ENCODE measurements at regions not wholly inside any gene's neighbourhood (a gene's known extent, or its start where the extent isn't known, plus 50 kb on each side); places are given as distances from the start of the nearest gene placed in this dataset.
A peak's percentile ranks its signal among the peaks of the same experiment; 100 is the strongest.

DNA sequence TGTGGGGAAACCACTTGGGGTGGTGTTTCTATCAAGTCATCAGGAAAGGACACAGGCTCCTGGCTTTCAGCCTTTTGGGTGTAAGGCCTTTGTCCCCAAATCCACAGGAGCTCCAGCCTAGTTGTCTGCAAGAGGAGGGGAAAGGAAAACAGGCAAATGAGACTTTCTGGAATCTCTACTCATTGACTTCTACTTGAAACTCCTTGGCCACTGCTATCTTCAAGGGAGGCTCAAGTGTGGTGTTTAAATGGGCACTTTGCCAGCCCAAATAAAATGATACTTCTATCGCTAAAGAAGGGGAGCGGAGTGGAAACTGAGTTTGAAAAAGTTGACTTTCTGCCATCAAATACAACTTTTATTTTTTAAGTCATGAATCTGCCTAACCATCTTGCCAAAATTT lies 445.9 kb upstream of the RGS6 start:
- no peak for DNase-seq (ENCODE audit: low read depth)
- Histone ChIP-seq H3K4me1 (ENCODE audit: control insufficient read depth, insufficient read depth, low read length) (peaks cover 32% of the 10 kb centered on the region), H3K27me3 (replicated peaks; ENCODE audit: control insufficient read depth, insufficient read depth, low read length) (no peaks in the 10 kb centered on the region), H3K9me3 (ENCODE audit: control insufficient read depth, low read length) (no peaks in the 10 kb centered on the region), H3K4me3 (ENCODE audit: low read length) (no peak overlapping the region), H3K36me3 (ENCODE audit: control insufficient read depth, insufficient read depth, low read length, severe bottlenecking) (no peaks in the 10 kb centered on the region), H3K9ac (ENCODE audit: low read length) (no peak overlapping the region)

DNA sequence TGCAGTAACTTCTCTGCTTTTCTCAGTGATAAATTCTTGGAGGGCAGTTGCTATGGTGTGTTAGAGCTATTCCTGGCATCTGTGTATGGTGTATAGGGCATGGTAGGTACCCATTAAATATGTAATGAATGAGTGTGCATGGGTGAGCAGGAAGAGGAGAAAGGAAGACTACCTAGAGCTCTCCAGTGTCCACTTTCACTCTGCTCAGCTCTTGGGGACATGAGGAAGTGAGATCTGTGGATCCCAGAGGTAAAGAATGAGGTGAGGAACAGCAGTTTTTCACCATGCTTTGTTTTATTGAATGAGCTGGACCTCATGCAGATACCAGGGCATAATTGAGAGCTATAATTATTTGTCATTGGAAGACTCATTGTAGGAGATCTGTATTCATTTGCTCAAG lies 444.8 kb upstream of the RGS6 start:
- Histone ChIP-seq H3K36me3 (ENCODE audit: control insufficient read depth, insufficient read depth, low read length, severe bottlenecking) (no peaks in the 10 kb centered on the region), H3K4me1 (ENCODE audit: control insufficient read depth, insufficient read depth, low read length) (peaks cover 33% of the 10 kb centered on the region), H3K4me3 (ENCODE audit: low read length) (no peak overlapping the region), H3K9ac (ENCODE audit: low read length) (no peak overlapping the region), H3K27me3 (replicated peaks; ENCODE audit: control insufficient read depth, insufficient read depth, low read length) (no peaks in the 10 kb centered on the region), H3K9me3 (ENCODE audit: control insufficient read depth, low read length) (no peaks in the 10 kb centered on the region)
- no peak for DNase-seq (ENCODE audit: low read depth)

DNA sequence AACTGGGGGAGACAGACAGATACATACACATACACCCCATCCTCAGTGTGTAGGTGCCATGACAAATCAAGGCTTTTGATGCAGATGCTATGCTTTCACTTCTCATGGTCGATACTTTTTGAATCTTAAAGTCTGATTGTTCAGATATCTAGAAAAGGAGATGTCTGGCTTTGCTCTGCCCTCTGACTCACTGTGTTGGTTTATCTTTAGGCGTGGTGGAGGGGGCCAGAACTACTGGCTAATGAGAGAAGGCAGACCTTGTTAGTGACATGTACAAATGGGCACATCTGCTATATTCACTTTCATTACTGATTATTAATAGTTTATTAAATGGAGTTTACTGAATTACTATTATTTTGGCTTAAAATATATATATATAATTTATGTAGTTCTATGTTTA lies 444.3 kb upstream of the RGS6 start:
- Histone ChIP-seq H3K9ac (ENCODE audit: low read length) (no peak overlapping the region), H3K9me3 (ENCODE audit: control insufficient read depth, low read length) (no peaks in the 10 kb centered on the region), H3K4me3 (ENCODE audit: low read length) (no peak overlapping the region), H3K4me1 (ENCODE audit: control insufficient read depth, insufficient read depth, low read length) (peaks cover 29% of the 10 kb centered on the region), H3K27me3 (replicated peaks; ENCODE audit: control insufficient read depth, insufficient read depth, low read length) (no peaks in the 10 kb centered on the region), H3K36me3 (ENCODE audit: control insufficient read depth, insufficient read depth, low read length, severe bottlenecking) (no peaks in the 10 kb centered on the region)
- peak; percentile 57 for DNase-seq (ENCODE audit: low read depth)

DNA sequence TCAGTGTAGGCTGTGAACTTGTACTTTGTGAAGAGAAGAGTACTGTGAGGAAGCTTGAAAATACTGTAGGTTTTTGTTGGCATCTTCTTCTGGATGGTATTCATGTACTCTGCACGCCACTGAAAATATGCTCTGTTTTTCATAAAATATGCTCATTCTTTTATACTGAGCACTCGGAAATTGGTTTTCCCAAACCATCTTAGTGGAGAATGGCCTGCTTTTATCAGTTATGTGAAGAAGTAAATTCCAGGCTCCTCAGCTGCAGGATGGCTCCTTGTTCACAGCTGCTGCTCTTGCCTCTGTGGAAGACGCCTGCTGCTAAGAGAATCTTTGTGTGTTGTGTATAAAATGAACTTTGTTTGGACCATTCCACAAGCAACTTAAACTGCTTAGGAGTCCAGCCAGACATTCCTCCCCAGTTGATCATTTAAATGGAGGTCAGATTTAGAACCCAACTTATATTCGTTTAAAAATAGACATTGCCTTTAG lies 443.5 kb upstream of the RGS6 start:
- Histone ChIP-seq H3K27me3 (replicated peaks; ENCODE audit: control insufficient read depth, insufficient read depth, low read length) (no peaks in the 10 kb centered on the region), H3K36me3 (ENCODE audit: control insufficient read depth, insufficient read depth, low read length, severe bottlenecking) (no peaks in the 10 kb centered on the region), H3K4me3 (ENCODE audit: low read length) (no peak overlapping the region), H3K4me1 (ENCODE audit: control insufficient read depth, insufficient read depth, low read length) (peaks cover 27% of the 10 kb centered on the region), H3K9ac (ENCODE audit: low read length) (no peak overlapping the region), H3K9me3 (ENCODE audit: control insufficient read depth, low read length) (no peaks in the 10 kb centered on the region)
- DNase-seq (ENCODE audit: low read depth) = peak; percentile 80

DNA sequence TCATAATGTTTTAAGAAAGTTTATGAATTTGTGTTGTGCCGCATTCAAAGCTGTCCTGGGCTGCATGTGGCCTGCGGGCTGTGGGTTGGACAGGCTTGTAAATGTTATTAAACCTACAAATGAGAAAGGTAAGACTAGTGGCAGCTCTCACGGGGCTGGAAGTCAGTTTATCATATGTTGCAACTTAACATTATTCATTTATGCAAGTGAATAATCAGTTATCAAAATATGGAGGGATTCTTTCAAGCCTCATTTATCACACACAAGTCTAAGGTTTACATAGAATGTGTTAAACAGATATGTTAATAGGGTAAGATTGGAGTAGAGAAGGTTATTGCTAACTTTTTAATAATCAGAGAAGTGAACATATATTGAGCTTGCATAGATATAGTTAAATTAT lies 442.5 kb upstream of the RGS6 start:
- H3K9me3 ChIP-seq (ENCODE audit: control insufficient read depth, low read length) = no peaks in the 10 kb centered on the region
- H3K9ac ChIP-seq (ENCODE audit: low read length) = no peak overlapping the region
- H3K4me3 ChIP-seq (ENCODE audit: low read length) = no peak overlapping the region
- H3K36me3 ChIP-seq (ENCODE audit: control insufficient read depth, insufficient read depth, low read length, severe bottlenecking) = no peaks in the 10 kb centered on the region
- peaks cover 27% of the 10 kb centered on the region for H3K4me1 ChIP-seq (ENCODE audit: control insufficient read depth, insufficient read depth, low read length)
- H3K27me3 ChIP-seq (replicated peaks; ENCODE audit: control insufficient read depth, insufficient read depth, low read length) = no peaks in the 10 kb centered on the region
- no peak for DNase-seq (ENCODE audit: low read depth)

DNA sequence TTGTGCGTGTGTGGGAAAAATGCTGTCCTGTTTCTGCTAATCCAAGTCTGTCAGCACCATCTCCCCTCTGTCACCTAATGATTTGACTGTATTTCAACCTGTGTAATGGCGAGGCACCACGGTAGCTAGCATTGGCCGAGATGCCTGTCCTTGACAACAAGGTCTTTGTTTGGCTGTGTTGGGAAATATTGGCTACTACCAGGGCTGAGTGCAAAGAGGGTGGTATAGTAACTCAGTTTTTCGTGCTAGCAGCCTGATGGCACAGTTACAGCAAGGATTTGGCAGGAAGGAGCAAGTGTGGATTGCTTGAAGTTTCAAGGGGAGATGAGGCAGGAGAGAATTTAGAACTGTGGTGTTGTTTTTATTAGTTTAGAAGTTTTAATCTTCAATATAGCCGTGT lies 440.3 kb upstream of the RGS6 start:
- no peaks in the 10 kb centered on the region for H3K36me3 ChIP-seq (ENCODE audit: control insufficient read depth, insufficient read depth, low read length, severe bottlenecking)
- H3K4me3 ChIP-seq (ENCODE audit: low read length) = no peak overlapping the region
- peak overlapping the region; percentile 19 for H3K9ac ChIP-seq (ENCODE audit: low read length)
- no peaks in the 10 kb centered on the region for H3K27me3 ChIP-seq (replicated peaks; ENCODE audit: control insufficient read depth, insufficient read depth, low read length)
- H3K4me1 ChIP-seq (ENCODE audit: control insufficient read depth, insufficient read depth, low read length) = peaks cover 18% of the 10 kb centered on the region
- peaks cover 6% of the 10 kb centered on the region for H3K9me3 ChIP-seq (ENCODE audit: control insufficient read depth, low read length)
- no peak for DNase-seq (ENCODE audit: low read depth)

DNA sequence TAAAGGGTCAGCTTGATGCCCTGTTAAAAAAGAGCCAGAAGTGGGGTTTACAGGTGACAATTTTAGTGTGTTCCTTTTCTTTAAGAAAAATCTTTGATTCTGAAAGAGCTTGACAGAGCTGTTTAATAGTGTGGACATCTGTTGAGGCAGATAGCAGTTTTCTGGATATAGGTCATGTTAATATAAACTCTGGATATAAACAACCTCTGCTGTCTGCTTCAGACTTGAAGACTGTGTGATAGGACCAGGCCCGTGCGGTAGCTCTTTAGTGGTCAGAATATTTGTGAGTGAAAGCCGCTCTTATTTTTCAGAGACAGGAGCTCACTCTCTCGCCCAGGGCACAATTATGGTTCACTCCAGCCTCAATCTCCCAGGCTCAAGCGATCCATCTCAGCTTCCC lies 439.9 kb upstream of the RGS6 start:
- Histone ChIP-seq H3K9ac (ENCODE audit: low read length) (peak overlapping the region; percentile 19), H3K36me3 (ENCODE audit: control insufficient read depth, insufficient read depth, low read length, severe bottlenecking) (no peaks in the 10 kb centered on the region), H3K9me3 (ENCODE audit: control insufficient read depth, low read length) (peaks cover 6% of the 10 kb centered on the region), H3K4me3 (ENCODE audit: low read length) (no peak overlapping the region), H3K27me3 (replicated peaks; ENCODE audit: control insufficient read depth, insufficient read depth, low read length) (no peaks in the 10 kb centered on the region), H3K4me1 (ENCODE audit: control insufficient read depth, insufficient read depth, low read length) (peaks cover 18% of the 10 kb centered on the region)
- no peak for DNase-seq (ENCODE audit: low read depth)

DNA sequence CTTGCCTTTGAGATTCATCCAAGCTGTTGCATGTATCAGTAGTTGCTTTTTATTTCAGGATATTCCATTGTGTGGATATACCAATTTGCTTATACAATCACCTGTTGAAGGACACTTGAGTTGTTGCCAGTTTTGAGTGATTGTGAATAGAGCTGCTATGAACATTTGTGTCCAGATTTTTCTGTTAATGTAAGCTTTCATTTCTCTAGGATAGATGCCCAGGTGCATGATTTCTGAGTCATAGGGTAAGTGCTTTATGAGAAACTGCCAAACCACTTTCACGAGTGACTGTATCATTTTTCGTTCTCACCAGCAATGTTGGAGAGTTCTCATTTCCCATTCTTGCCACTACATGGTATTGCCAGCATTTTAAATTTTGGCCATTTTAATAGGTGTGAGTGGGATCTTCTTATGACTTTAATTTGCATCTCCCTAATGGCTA lies 434.6 kb upstream of the RGS6 start:
- Histone ChIP-seq H3K27me3 (replicated peaks; ENCODE audit: control insufficient read depth, insufficient read depth, low read length) (no peaks in the 10 kb centered on the region), H3K36me3 (ENCODE audit: control insufficient read depth, insufficient read depth, low read length, severe bottlenecking) (no peaks in the 10 kb centered on the region), H3K9ac (ENCODE audit: low read length) (no peak overlapping the region), H3K4me3 (ENCODE audit: low read length) (no peak overlapping the region), H3K9me3 (ENCODE audit: control insufficient read depth, low read length) (peaks cover 6% of the 10 kb centered on the region), H3K4me1 (ENCODE audit: control insufficient read depth, insufficient read depth, low read length) (peaks cover 14% of the 10 kb centered on the region)
- DNase-seq (ENCODE audit: low read depth) = no peak

DNA sequence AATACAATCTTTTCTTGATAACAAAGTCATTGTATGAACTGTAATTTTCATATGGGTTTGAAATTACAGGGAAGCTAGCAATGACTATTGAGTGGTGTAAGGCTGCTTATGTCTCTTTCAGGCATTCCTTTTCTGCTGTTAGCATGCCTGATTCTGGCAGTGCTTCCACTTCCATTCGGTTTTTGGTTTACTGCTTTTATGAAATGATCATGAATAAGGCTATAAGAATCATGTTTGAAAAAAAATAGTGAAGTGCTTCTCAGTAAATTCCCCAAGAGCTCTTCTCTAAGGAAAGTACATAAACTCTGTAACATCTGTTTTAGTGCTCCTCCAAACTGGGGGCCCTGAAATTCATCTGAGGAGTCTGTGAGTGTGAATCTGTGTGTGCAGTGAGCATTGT lies 434.0 kb upstream of the RGS6 start:
- Histone ChIP-seq H3K9me3 (ENCODE audit: control insufficient read depth, low read length) (peaks cover 6% of the 10 kb centered on the region), H3K36me3 (ENCODE audit: control insufficient read depth, insufficient read depth, low read length, severe bottlenecking) (no peaks in the 10 kb centered on the region), H3K4me1 (ENCODE audit: control insufficient read depth, insufficient read depth, low read length) (peaks cover 19% of the 10 kb centered on the region), H3K9ac (ENCODE audit: low read length) (no peak overlapping the region), H3K27me3 (replicated peaks; ENCODE audit: control insufficient read depth, insufficient read depth, low read length) (no peaks in the 10 kb centered on the region), H3K4me3 (ENCODE audit: low read length) (no peak overlapping the region)
- peak; percentile 71 for DNase-seq (ENCODE audit: low read depth)

DNA sequence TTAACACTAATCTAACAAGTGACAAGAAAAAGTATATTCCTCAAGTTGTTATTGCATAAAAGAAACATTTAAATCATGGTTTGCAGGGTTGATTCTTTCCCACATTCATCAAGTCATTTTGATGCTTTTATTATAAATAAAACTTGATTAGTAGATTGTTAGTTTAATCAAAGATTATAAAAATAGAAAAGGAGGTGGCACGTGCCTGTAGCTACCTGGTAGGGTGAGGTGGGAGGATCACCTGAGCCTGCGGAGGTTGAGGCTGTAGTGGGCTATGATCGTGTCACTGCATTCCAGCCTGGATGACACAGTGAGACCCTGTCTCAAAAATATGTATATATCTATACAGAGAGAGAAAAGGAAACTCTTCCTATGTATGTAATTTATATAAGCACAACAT lies 433.2 kb upstream of the RGS6 start:
- Histone ChIP-seq H3K4me1 (ENCODE audit: control insufficient read depth, insufficient read depth, low read length) (peaks cover 19% of the 10 kb centered on the region), H3K27me3 (replicated peaks; ENCODE audit: control insufficient read depth, insufficient read depth, low read length) (no peaks in the 10 kb centered on the region), H3K9me3 (ENCODE audit: control insufficient read depth, low read length) (peaks cover 6% of the 10 kb centered on the region), H3K4me3 (ENCODE audit: low read length) (no peak overlapping the region), H3K36me3 (ENCODE audit: control insufficient read depth, insufficient read depth, low read length, severe bottlenecking) (no peaks in the 10 kb centered on the region), H3K9ac (ENCODE audit: low read length) (no peak overlapping the region)
- DNase-seq (ENCODE audit: low read depth) = no peak

DNA sequence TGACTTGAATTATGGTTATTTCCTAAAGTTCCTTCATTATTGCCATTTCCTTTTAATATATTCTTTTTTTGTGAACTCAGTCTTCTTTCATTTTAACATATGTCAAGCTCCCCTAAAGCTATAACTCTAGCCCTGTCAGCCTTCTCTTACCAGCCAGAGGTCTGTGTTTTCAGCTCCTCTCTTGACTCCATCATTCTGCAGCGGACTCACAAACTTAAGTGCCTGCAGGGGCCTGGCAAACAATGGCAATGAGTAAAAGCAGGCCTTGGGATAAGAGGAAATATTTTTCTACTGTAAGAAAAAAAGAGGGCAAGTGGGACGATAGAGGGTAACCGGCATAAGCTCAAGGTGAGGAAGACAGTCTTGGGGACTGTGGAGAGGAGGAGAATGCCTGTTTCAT lies 424.5 kb upstream of the RGS6 start:
- H3K9ac ChIP-seq (ENCODE audit: low read length) = no peak overlapping the region
- no peaks in the 10 kb centered on the region for H3K36me3 ChIP-seq (ENCODE audit: control insufficient read depth, insufficient read depth, low read length, severe bottlenecking)
- H3K4me3 ChIP-seq (ENCODE audit: low read length) = no peak overlapping the region
- DNase-seq (ENCODE audit: low read depth) = no peak
- H3K9me3 ChIP-seq (ENCODE audit: control insufficient read depth, low read length) = no peaks in the 10 kb centered on the region
- H3K4me1 ChIP-seq (ENCODE audit: control insufficient read depth, insufficient read depth, low read length) = peaks cover 4% of the 10 kb centered on the region
- no peaks in the 10 kb centered on the region for H3K27me3 ChIP-seq (replicated peaks; ENCODE audit: control insufficient read depth, insufficient read depth, low read length)

DNA sequence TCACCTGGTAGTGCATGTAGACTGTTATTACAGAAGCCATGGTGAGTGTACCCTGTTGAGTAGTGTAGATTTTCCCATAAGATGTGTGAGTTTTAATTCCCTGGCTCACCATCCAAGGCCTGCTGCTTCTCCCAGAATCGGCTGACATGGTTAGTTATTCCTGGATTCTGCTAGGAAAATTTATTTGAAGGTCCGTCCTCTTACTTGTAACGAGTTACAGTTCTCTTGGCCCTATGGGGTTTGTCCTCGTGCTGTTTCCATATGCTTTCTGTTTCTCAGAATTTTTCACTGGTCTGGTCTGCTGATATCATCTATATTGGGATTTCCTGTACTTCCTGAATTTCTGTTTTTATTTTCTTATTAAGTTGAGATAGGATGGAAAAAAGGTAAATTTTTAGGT lies 423.3 kb upstream of the RGS6 start:
- H3K9me3 ChIP-seq (ENCODE audit: control insufficient read depth, low read length) = no peaks in the 10 kb centered on the region
- no peaks in the 10 kb centered on the region for H3K4me1 ChIP-seq (ENCODE audit: control insufficient read depth, insufficient read depth, low read length)
- H3K4me3 ChIP-seq (ENCODE audit: low read length) = no peak overlapping the region
- H3K9ac ChIP-seq (ENCODE audit: low read length) = no peak overlapping the region
- peaks cover 4% of the 10 kb centered on the region for H3K36me3 ChIP-seq (ENCODE audit: control insufficient read depth, insufficient read depth, low read length, severe bottlenecking)
- DNase-seq (ENCODE audit: low read depth) = no peak
- no peaks in the 10 kb centered on the region for H3K27me3 ChIP-seq (replicated peaks; ENCODE audit: control insufficient read depth, insufficient read depth, low read length)
